Tibial artery (tissue), 4 donors: ENCODE measurements at regions not wholly inside any gene's neighbourhood (a gene's known extent, or its start where the extent isn't known, plus 50 kb on each side); places are given as distances from the start of the nearest gene placed in this dataset.

Source experiments
- DNase-seq, 2 donors: peaks; one replicate each; pipeline ENCODE4 v3.0.0-alpha.2; 2019
- H3K27ac ChIP-seq, 2 donors: fragments of 200-600 bp; sonication (generic) in 1 of 2; 1 replicate in 1 of 2; 2 replicates in 1 of 2; pipeline ENCODE4 v1.5.1; 2018 to 2019; ENCODE audit warnings: mild to moderate bottlenecking in 1 of 2
- H3K27me3 ChIP-seq, 2 donors: fragments of 200-600 bp; sonication (generic) in 1 of 2; one replicate each; pipeline versions ENCODE4 v1.5.1 to v1.6.0; 2016 to 2019
- H3K36me3 ChIP-seq, 3 donors: fragments of 200-600 bp; sonication (generic) in 2 of 3; one replicate each; pipeline ENCODE4 v1.5.1; 2016 to 2019; ENCODE audit warnings: mild to moderate bottlenecking in 2 of 3
- H3K4me1 ChIP-seq, 4 donors: fragments of 200-600 bp; sonication (generic) in 2 of 4; 1 replicate in 3 of 4; 2 replicates in 1 of 4; pipeline ENCODE4 v1.5.1; 2016 to 2019
- H3K4me3 ChIP-seq, 2 donors: fragments of 200-600 bp; sonication (generic) in 1 of 2; 1 replicate in 1 of 2; 2 replicates in 1 of 2; pipeline ENCODE4 v1.5.1; 2018 to 2019; ENCODE audit warnings: mild to moderate bottlenecking in 2 of 2
- H3K9me3 ChIP-seq, 3 donors: fragments of 200-600 bp; sonication (generic) in 1 of 3; one replicate each; pipeline ENCODE4 v1.5.1; 2016 to 2019
- CTCF ChIP-seq, 2 experiments: fragments of 200-600 bp in 1 of 2; fragments of 450-650 bp in 1 of 2; IDR thresholded peaks; one replicate each; pipeline ENCODE4 v1.5.1; 2017 to 2019; ENCODE audit warnings: antibody characterized with exemption in 2 of 2, mild to moderate bottlenecking in 1 of 2, moderate library complexity in 1 of 2
- intact Hi-C: fragments of 100-400 bp; cut with DNase I; formaldehyde crosslinking; loops from one replicate; pipeline ENCODE4 v1.15.0; 2023; ENCODE audit warnings: low total_unique reads

GRCh38 chr6:41404182-41404845 lies 68.9 kb downstream of the NCR2 start:
- no peak overlapping the region for H3K4me3 ChIP-seq
- DNase-seq = no peak
- intact Hi-C loops = no loop called here
- H3K4me1 ChIP-seq = peaks cover 0 to 8% (median 3%) of the 10 kb centered on the region in 4 donors
- peaks cover 0 to 9% (median 0%) of the 10 kb centered on the region in 3 donors for H3K9me3 ChIP-seq
- no peaks in the 10 kb centered on the region for H3K36me3 ChIP-seq
- TF ChIP-seq CTCF (IDR thresholded peaks at IDR 0.05) = no peak
- no peak overlapping the region for H3K27ac ChIP-seq
- peaks cover 0 to 21% of the 10 kb centered on the region in 2 donors for H3K27me3 ChIP-seq

- Histone ChIP-seq H3K4me1 (peaks cover 0 to 8% (median 3%) of the 10 kb centered on the region in 4 donors), H3K4me3 (no peak overlapping the region), H3K27me3 (peaks cover 0 to 29% of the 10 kb centered on the region in 2 donors), H3K36me3 (no peaks in the 10 kb centered on the region), H3K9me3 (peaks cover 0 to 5% (median 0%) of the 10 kb centered on the region in 3 donors), H3K27ac (no peak overlapping the region)
- intact Hi-C loops = no loop called here
- no peak for DNase-seq
- TF ChIP-seq CTCF (IDR thresholded peaks at IDR 0.05) = no peak
These were observed 70.7 kb downstream of the NCR2 start for GRCh38 chr6:41405941-41406727.

- Histone ChIP-seq H3K4me1 (peaks cover 0 to 8% (median 3%) of the 10 kb centered on the region in 4 donors), H3K27ac (no peak overlapping the region), H3K9me3 (no peaks in the 10 kb centered on the region), H3K4me3 (peak overlapping the region in 1 of 2 donors; percentile 12), H3K27me3 (peaks cover 0 to 31% of the 10 kb centered on the region in 2 donors), H3K36me3 (no peaks in the 10 kb centered on the region)
- intact Hi-C loops = no loop called here
- TF ChIP-seq CTCF (IDR thresholded peaks at IDR 0.05) = no peak
- DNase-seq = no peak
These were observed 71.5 kb downstream of the NCR2 start for GRCh38 chr6:41406728-41407489.

GRCh38 chr6:41408576-41408975 lies 73.2 kb downstream of the NCR2 start:
- Histone ChIP-seq H3K9me3 (no peaks in the 10 kb centered on the region), H3K4me1 (peaks cover 0 to 20% (median 5%) of the 10 kb centered on the region in 4 donors), H3K27ac (no peak overlapping the region), H3K27me3 (peaks cover 0 to 43% of the 10 kb centered on the region in 2 donors), H3K4me3 (no peak overlapping the region), H3K36me3 (no peaks in the 10 kb centered on the region)
- intact Hi-C loops = no loop called here
- TF ChIP-seq CTCF (IDR thresholded peaks at IDR 0.05) = no peak
- no peak for DNase-seq

- no peaks in the 10 kb centered on the region for H3K9me3 ChIP-seq
- peaks cover 0 to 45% of the 10 kb centered on the region in 2 donors for H3K27me3 ChIP-seq
- peaks cover 0 to 20% (median 5%) of the 10 kb centered on the region in 4 donors for H3K4me1 ChIP-seq
- no peak for DNase-seq
- no peak overlapping the region for H3K4me3 ChIP-seq
- no peak for TF ChIP-seq CTCF (IDR thresholded peaks at IDR 0.05)
- intact Hi-C loops = no loop called here
- H3K27ac ChIP-seq = no peak overlapping the region
- H3K36me3 ChIP-seq = no peaks in the 10 kb centered on the region
These were observed 73.6 kb downstream of the NCR2 start for GRCh38 chr6:41408982-41409381.
